C4-2B (cell line): ENCODE measurements at regions not wholly inside any gene's neighbourhood (a gene's known extent, or its start where the extent isn't known, plus 50 kb on each side); places are given as distances from the start of the nearest gene placed in this dataset.

ENCODE experiments used
- ZFX ChIP-seq: fragments of 450-650 bp; IDR thresholded peaks from 2 replicates; pipeline ENCODE4 v1.6.1; 2017
- TF ChIP-seq, protein P1 (sequence below): fragments of 450-650 bp; conservative IDR thresholded peaks from 2 replicates; pipeline ENCODE4 v1.5.1; 2017; ENCODE audit warnings: mild to moderate bottlenecking

DNA sequence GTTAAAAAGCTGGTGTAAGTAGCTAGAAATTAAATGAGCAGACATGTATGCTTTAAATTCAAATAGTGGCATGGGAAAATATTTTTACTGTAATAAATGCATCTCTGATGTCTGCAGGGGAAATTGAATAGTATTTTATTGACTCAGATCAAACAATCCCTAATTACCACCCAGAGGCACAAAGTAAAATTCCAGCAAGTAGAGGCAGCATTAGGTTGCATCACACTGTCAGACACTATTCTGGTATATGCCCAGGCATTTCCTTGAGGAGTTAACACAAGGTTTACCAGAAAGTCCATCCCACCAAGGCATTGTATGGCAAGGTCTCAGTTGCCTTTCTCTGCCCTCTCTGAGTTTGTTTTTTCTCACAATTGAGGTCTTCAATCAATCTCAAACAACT, 201.6 kb upstream of the KITLG start:
- TF ChIP-seq, protein P1, sequence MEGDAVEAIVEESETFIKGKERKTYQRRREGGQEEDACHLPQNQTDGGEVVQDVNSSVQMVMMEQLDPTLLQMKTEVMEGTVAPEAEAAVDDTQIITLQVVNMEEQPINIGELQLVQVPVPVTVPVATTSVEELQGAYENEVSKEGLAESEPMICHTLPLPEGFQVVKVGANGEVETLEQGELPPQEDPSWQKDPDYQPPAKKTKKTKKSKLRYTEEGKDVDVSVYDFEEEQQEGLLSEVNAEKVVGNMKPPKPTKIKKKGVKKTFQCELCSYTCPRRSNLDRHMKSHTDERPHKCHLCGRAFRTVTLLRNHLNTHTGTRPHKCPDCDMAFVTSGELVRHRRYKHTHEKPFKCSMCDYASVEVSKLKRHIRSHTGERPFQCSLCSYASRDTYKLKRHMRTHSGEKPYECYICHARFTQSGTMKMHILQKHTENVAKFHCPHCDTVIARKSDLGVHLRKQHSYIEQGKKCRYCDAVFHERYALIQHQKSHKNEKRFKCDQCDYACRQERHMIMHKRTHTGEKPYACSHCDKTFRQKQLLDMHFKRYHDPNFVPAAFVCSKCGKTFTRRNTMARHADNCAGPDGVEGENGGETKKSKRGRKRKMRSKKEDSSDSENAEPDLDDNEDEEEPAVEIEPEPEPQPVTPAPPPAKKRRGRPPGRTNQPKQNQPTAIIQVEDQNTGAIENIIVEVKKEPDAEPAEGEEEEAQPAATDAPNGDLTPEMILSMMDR: no peak
- no peak for TF ChIP-seq ZFX
